22Rv1 (cell line): ENCODE measurements at regions not wholly inside any gene's neighbourhood (a gene's known extent, or its start where the extent isn't known, plus 50 kb on each side); places are given as distances from the start of the nearest gene placed in this dataset.

Experiments used
- H3K27ac ChIP-seq: fragments of 450-650 bp; 2 replicates; pipeline ENCODE4 v1.5.1; 2017
- CTCF ChIP-seq: fragments of 450-650 bp; IDR thresholded peaks from 2 replicates; pipeline ENCODE4 v1.5.1; 2017; ENCODE audit warnings: mild to moderate bottlenecking
- ZFX ChIP-seq: fragments of 450-650 bp; IDR thresholded peaks from 2 replicates; pipeline ENCODE4 v1.6.1; 2017; ENCODE audit warnings: antibody characterized with exemption, borderline replicate concordance

GRCh38 chr13:81713201-81713600 lies 1372.3 kb upstream of the SPRY2 start:
- TF ChIP-seq CTCF (no peak), ZFX (no peak)
- H3K27ac ChIP-seq: no peak overlapping the region

GRCh38 chr13:81697826-81698225 lies 1356.9 kb upstream of the SPRY2 start:
- no peak for TF ChIP-seq CTCF
- no peak for TF ChIP-seq ZFX
- no peak overlapping the region for H3K27ac ChIP-seq

GRCh38 chr13:81686877-81687276 lies 1346.0 kb upstream of the SPRY2 start:
- TF ChIP-seq ZFX (no peak), CTCF (no peak)
- H3K27ac ChIP-seq: no peak overlapping the region

GRCh38 chr13:81683521-81683920 lies 1342.6 kb upstream of the SPRY2 start:
- no peak for TF ChIP-seq ZFX
- TF ChIP-seq CTCF: no peak

GRCh38 chr13:81682081-81682630 lies 1341.2 kb upstream of the SPRY2 start:
- no peak overlapping the region for H3K27ac ChIP-seq
- TF ChIP-seq ZFX (no peak), CTCF (no peak)

More at GRCh38 chr13:81683521-81683920, 1342.6 kb upstream of the SPRY2 start:
- no peak overlapping the region for H3K27ac ChIP-seq

- H3K27ac ChIP-seq: no peak overlapping the region
Measured at GRCh38 chr13:81677857-81678256, 1336.9 kb upstream of the SPRY2 start.

More at GRCh38 chr13:81677857-81678256, 1336.9 kb upstream of the SPRY2 start:
- TF ChIP-seq CTCF (no peak), ZFX (no peak)
